Cardiac fibroblast (primary cell): ENCODE measurements at regions not wholly inside any gene's neighbourhood (a gene's known extent, or its start where the extent isn't known, plus 50 kb on each side); places are given as distances from the start of the nearest gene placed in this dataset.
A peak's percentile ranks its signal among the peaks of the same experiment; 100 is the strongest.

ENCODE experiments used
- DNase-seq, 2 donors: peaks; one replicate each; pipeline versions ENCODE4 v3.0.0 to v3.0.0-alpha.2; 2010; ENCODE audit warnings: low read depth in 2 of 2
- H3K4me3 ChIP-seq, 2 donors: replicated peaks in 1 of 2; 1 replicate in 1 of 2; 2 replicates in 1 of 2; pipeline ENCODE4 v1.5.1; 2011; ENCODE audit warnings: low read depth in 2 of 2, low read length in 2 of 2, mild to moderate bottlenecking in 2 of 2, moderate library complexity in 1 of 2
- TF ChIP-seq, protein P1 (sequence below): IDR thresholded peaks from one replicate; pipeline ENCODE4 v1.5.1; 2011; ENCODE audit warnings: low read depth, mild to moderate bottlenecking, low read length, inconsistent platforms

DNA sequence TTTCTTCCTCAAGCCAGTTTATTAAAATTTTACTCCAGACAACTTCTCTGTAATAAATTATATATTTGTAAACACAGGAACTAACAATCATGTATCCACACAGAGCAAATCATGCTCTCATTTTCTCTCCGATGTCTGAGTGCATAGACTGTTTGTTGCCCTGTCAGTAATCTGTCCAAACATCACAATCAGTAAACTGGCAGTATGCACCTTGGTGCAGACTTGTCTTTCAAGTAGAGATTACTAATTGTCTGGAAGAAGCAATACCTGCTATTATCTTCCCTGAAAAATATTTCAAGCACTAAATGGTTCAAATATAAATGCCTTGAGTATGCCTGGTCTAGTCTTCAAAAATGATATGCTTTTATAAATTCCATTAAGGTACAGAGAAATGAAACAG, 1260.9 kb downstream of the C4orf33 start:
- DNase-seq, result no peak
- H3K4me3 ChIP-seq, result no peak overlapping the region
- TF ChIP-seq, protein P1, sequence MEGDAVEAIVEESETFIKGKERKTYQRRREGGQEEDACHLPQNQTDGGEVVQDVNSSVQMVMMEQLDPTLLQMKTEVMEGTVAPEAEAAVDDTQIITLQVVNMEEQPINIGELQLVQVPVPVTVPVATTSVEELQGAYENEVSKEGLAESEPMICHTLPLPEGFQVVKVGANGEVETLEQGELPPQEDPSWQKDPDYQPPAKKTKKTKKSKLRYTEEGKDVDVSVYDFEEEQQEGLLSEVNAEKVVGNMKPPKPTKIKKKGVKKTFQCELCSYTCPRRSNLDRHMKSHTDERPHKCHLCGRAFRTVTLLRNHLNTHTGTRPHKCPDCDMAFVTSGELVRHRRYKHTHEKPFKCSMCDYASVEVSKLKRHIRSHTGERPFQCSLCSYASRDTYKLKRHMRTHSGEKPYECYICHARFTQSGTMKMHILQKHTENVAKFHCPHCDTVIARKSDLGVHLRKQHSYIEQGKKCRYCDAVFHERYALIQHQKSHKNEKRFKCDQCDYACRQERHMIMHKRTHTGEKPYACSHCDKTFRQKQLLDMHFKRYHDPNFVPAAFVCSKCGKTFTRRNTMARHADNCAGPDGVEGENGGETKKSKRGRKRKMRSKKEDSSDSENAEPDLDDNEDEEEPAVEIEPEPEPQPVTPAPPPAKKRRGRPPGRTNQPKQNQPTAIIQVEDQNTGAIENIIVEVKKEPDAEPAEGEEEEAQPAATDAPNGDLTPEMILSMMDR, result no peak

DNA sequence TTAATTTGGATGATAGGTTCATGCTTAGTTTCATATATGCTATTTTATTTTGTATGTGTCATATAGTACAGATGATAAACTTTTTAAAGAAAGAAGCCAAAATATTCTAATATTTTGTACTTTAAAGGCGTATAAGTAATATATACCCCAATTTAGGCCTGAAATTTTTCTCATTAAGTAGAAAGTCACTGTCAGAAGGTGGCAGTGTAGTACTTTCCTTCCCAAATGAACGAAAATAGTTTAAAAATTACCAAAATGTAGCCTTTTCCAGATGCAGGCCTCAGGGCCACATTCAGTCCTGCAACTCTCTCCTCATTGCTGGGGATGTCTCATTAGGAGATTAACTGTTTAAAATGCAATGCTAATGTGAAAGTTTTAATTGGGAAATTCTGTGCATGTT, 1263.6 kb downstream of the C4orf33 start:
- DNase-seq, result peak; percentile 61 to 76
- TF ChIP-seq, protein P1, result peak; percentile 60
- no peak overlapping the region for H3K4me3 ChIP-seq

DNA sequence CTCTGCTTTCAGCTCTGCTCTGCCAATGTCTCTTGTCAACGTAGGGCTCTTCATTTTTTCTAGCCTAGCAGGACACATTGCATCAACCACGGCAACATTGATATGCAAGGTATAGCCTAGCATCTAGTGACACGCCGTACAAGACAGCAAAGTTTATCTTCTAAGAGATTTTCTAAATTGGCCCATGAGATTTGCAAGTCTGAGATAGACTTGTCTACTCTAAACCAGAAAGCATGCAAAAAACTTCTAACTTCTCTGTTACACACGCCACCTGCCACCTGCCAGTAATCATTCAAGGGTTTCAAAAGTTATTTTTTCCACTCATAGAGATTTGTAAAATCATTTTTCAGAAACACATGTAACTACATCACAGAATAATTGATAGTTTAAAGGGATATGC, 1265.7 kb downstream of the C4orf33 start:
- TF ChIP-seq, protein P1, result no peak
- H3K4me3 ChIP-seq, result no peak overlapping the region
- no peak for DNase-seq

DNA sequence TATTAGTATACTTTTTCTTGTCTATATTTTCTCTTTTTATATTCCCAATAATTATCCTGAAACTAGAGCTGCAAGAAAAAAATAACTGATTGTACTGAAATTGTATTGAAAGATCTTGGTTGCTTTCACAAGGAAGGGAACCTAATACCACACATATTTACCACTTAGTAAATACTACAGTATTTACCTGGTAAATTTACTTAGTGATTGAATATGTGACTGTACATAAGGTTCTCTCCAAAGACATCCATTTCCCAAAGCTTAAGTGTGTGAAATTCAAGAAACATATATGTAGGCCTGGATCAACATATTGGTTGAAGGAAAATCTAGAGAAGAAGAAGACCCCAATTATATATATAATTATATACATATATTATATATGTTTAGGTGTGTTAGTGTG, 1272.7 kb downstream of the C4orf33 start:
- H3K4me3 ChIP-seq, result no peak overlapping the region
- TF ChIP-seq, protein P1, result no peak
- no peak for DNase-seq

DNA sequence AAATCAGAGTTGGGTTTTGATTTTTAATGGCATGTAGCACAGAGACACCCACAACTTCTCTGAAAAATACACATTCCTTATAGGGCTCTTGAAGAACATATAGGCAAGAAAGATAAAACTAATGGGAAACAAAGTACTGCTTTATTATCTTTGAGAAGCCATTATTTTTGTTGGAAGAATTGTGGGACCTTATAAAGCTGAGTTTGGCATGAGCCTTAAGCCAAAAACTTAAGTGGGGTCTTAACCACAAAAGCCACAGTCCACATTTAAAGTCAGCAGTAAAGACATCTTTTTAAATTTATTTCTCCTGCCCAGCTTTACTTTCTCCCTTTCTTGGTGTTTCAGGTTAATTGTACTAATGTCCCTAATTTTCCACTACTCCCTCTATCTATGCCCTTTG, 1297.3 kb downstream of the C4orf33 start:
- DNase-seq, result peak in 1 of 2 donors; percentile 1
- no peak overlapping the region for H3K4me3 ChIP-seq
- TF ChIP-seq, protein P1, result no peak

DNA sequence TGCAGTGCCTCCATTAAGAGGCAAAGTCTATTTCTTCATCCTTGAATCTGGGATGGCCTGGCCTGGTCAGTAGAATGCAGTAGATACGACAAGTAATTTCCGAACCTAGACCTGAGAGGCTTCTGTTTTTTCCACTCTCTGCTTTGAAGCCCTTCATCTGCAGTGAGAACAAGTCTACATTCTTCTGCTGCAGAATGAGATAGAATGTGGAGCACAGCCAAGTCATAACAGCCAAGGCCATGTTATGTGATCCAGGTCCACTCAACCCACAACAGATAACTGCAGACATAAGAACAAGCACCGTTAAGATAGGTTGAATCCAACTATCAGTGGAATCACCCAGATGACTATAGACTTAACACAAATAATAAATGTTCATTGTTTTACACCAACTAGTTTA, 1297.7 kb downstream of the C4orf33 start:
- H3K4me3 ChIP-seq, result no peak overlapping the region
- peak; percentile 60 to 61 for DNase-seq
- TF ChIP-seq, protein P1, result no peak

DNA sequence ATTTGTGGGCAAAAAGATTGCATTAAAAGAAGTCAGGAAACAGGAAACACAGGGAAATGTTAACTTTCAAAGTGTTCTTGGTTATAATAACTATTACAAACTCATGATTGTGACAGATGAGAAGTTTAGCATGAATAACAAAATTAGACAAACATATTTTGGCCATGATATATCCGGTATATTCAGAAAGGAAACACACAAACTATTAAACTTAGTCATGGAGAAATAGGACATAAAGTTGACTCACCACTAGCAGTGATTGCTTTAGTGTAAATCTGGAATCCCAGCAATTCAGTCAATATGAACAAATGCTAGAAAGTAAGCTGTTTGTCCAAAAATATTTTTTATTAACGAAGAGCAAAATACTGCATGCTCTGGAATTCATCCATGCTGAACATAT, 1299.9 kb downstream of the C4orf33 start:
- DNase-seq, result peak; percentile 73 to 95
- no peak overlapping the region for H3K4me3 ChIP-seq
- TF ChIP-seq, protein P1, result no peak
